ENCODE measurements at regions not wholly inside any gene's neighbourhood (a gene's known extent, or its start where the extent isn't known, plus 50 kb on each side); places are given as distances from the start of the nearest gene placed in this dataset.
A peak's percentile ranks its signal among the peaks of the same experiment; 100 is the strongest.
"Not testable (repeated sequence)": the region's sequence is repeated elsewhere in the genome, so short reads cannot be mapped to it uniquely, and the experiment has no call there.

- DNase-seq (ENCODE audit: low read depth): no peak
- no peak overlapping the region for H3K4me3 ChIP-seq (ENCODE audit: low read depth, low read length)
- TF ChIP-seq CTCF (conservative IDR thresholded peaks at IDR 0.05; ENCODE audit: low read depth, low read length): no peak
Observed at GRCh38 chr9:71608021-71608420, 160.3 kb downstream of the CEMIP2 start.

GRCh38 chr9:71607461-71607881, 160.8 kb downstream of the CEMIP2 start:
- H3K4me3 ChIP-seq (ENCODE audit: low read depth, low read length): no peak overlapping the region
- no peak for DNase-seq (ENCODE audit: low read depth)
- no peak for TF ChIP-seq CTCF (conservative IDR thresholded peaks at IDR 0.05; ENCODE audit: low read depth, low read length)

GRCh38 chr9:71604197-71605063, 163.9 kb downstream of the CEMIP2 start:
- DNase-seq (ENCODE audit: low read depth): no peak
- H3K4me3 ChIP-seq (ENCODE audit: low read depth, low read length): no peak overlapping the region
- TF ChIP-seq CTCF (conservative IDR thresholded peaks at IDR 0.05; ENCODE audit: low read depth, low read length): peak; percentile 89

- DNase-seq (ENCODE audit: low read depth): no peak
- H3K4me3 ChIP-seq (ENCODE audit: low read depth, low read length): no peak overlapping the region
- TF ChIP-seq CTCF (conservative IDR thresholded peaks at IDR 0.05; ENCODE audit: low read depth, low read length): no peak
Observed at GRCh38 chr9:71602652-71603051, 165.7 kb downstream of the CEMIP2 start.

- not testable (repeated sequence) for H3K4me3 ChIP-seq (ENCODE audit: low read depth, low read length); DNase-seq (ENCODE audit: low read depth)
Observed at GRCh38 chr9:71595762-71596161, 172.6 kb downstream of the CEMIP2 start.

- no peak for DNase-seq (ENCODE audit: low read depth)
- H3K4me3 ChIP-seq (ENCODE audit: low read depth, low read length): no peak overlapping the region
- TF ChIP-seq CTCF (conservative IDR thresholded peaks at IDR 0.05; ENCODE audit: low read depth, low read length): no peak
Observed at GRCh38 chr9:71594541-71594940, 173.8 kb downstream of the CEMIP2 start.

- no peak for TF ChIP-seq CTCF (conservative IDR thresholded peaks at IDR 0.05; ENCODE audit: low read depth, low read length)
- H3K4me3 ChIP-seq (ENCODE audit: low read depth, low read length): no peak overlapping the region
- DNase-seq (ENCODE audit: low read depth): peak; percentile 38
Observed at GRCh38 chr9:71592400-71592799, 175.9 kb downstream of the CEMIP2 start.
